SU-DHL-6 (cell line): ENCODE measurements at regions not wholly inside any gene's neighbourhood (a gene's known extent, or its start where the extent isn't known, plus 50 kb on each side); places are given as distances from the start of the nearest gene placed in this dataset.

Experiments used
- H2AFZ ChIP-seq: fragments of 200-600 bp; sonication (generic); 2 replicates; pipeline ENCODE4 v1.6.1; 2014; ENCODE audit warnings: low read depth, mild to moderate bottlenecking, moderate library complexity, mixed read lengths, antibody characterized with exemption, low read length; ENCODE audit not compliant: severe bottlenecking
- H3F3A ChIP-seq: fragments of 200-600 bp; shearing (Covaris generic); 2 replicates; pipeline ENCODE4 v1.6.0; 2016; ENCODE audit warnings: antibody characterized with exemption, mild to moderate bottlenecking; ENCODE audit not compliant: insufficient read depth
- H3K27ac ChIP-seq: fragments of 200-600 bp; sonication (generic); 2 replicates; pipeline ENCODE4 v1.5.1; 2016; ENCODE audit warnings: low read depth, mild to moderate bottlenecking, low read length, moderate library complexity, mixed read lengths
- H3K27me3 ChIP-seq: fragments of 200-600 bp; sonication (generic), shearing (Covaris generic); 2 replicates; pipeline ENCODE4 v1.6.0; 2014; ENCODE audit warnings: mild to moderate bottlenecking, low read length
- H3K36me3 ChIP-seq: fragments of 200-600 bp; sonication (generic); 2 replicates; pipeline ENCODE4 v1.6.1; 2014; ENCODE audit warnings: mild to moderate bottlenecking, low read length, mixed read lengths
- H3K4me2 ChIP-seq: fragments of 300-600, 200-600 bp; shearing (Covaris generic), sonication (generic); 2 replicates; pipeline ENCODE4 v1.6.0; 2014; ENCODE audit warnings: low read length, low read depth, mild to moderate bottlenecking; ENCODE audit not compliant: poor library complexity, severe bottlenecking
- H3K4me3 ChIP-seq: fragments of 200-600 bp; sonication (generic); 2 replicates; pipeline ENCODE4 v1.5.1; 2014; ENCODE audit warnings: antibody characterized with exemption, low read length, mild to moderate bottlenecking, mixed read lengths; ENCODE audit not compliant: insufficient read depth, poor library complexity, severe bottlenecking
- H3K79me2 ChIP-seq: fragments of 200-600 bp; sonication (generic); 2 replicates; pipeline ENCODE4 v1.6.1; 2014; ENCODE audit warnings: mild to moderate bottlenecking, low read length, moderate library complexity; ENCODE audit not compliant: insufficient read depth
- H3K9ac ChIP-seq: fragments of 200-600 bp; sonication (generic); 2 replicates; pipeline ENCODE4 v1.7.0; 2014; ENCODE audit warnings: mild to moderate bottlenecking, low read length
- H3K9me2 ChIP-seq: fragments of 200-600 bp; sonication (generic); replicated peaks from 2 replicates; pipeline ENCODE4 v1.6.1; 2014; ENCODE audit warnings: low read length; ENCODE audit not compliant: insufficient read depth
- H3K9me3 ChIP-seq: fragments of 200-600 bp; sonication (generic); 2 replicates; pipeline ENCODE4 v1.6.1; 2014; ENCODE audit warnings: low read length, mixed read lengths; ENCODE audit not compliant: insufficient read depth
- H4K20me1 ChIP-seq: fragments of 200-600 bp; sonication (generic); 2 replicates; pipeline ENCODE4 v1.6.1; 2014; ENCODE audit warnings: low read depth, mild to moderate bottlenecking, antibody characterized with exemption, low read length, moderate library complexity, mixed read lengths
- CTCF ChIP-seq: fragments of 200-600 bp; sonication (generic); IDR thresholded peaks from one replicate; pipeline ENCODE4 v1.5.1; 2017; ENCODE audit warnings: antibody characterized with exemption, mild to moderate bottlenecking, low read length, moderate library complexity; ENCODE audit not compliant: insufficient read depth, poor library complexity, severe bottlenecking
- EZH2phosphoT487 ChIP-seq: fragments of 200-600 bp; sonication (generic), shearing (Covaris generic); conservative IDR thresholded peaks from 2 replicates; pipeline ENCODE4 v1.6.1; 2018; ENCODE audit warnings: mild to moderate bottlenecking, antibody characterized with exemption, low read length, moderate library complexity, mixed read lengths

GRCh38 chr7:18420748-18421147 lies 74.8 kb upstream of the HDAC9 start:
- H3K27ac ChIP-seq, result no peak overlapping the region
- no peak overlapping the region for H3K9ac ChIP-seq
- H3K4me3 ChIP-seq, result no peak overlapping the region
- H3K9me3 ChIP-seq, result no peaks in the 10 kb centered on the region
- H3K36me3 ChIP-seq, result no peaks in the 10 kb centered on the region
- H2AFZ ChIP-seq, result no peak overlapping the region
- no peaks in the 10 kb centered on the region for H4K20me1 ChIP-seq
- no peaks in the 10 kb centered on the region for H3K79me2 ChIP-seq
- no peaks in the 10 kb centered on the region for H3K9me2 ChIP-seq
- H3K4me2 ChIP-seq, result no peak overlapping the region
- no peak for TF ChIP-seq EZH2phosphoT487
- no peak for TF ChIP-seq CTCF
- H3F3A ChIP-seq, result no peaks in the 10 kb centered on the region
- no peaks in the 10 kb centered on the region for H3K27me3 ChIP-seq

- no peaks in the 10 kb centered on the region for H4K20me1 ChIP-seq
- H3F3A ChIP-seq, result no peaks in the 10 kb centered on the region
- no peak overlapping the region for H3K27ac ChIP-seq
- H3K36me3 ChIP-seq, result no peaks in the 10 kb centered on the region
- no peaks in the 10 kb centered on the region for H3K79me2 ChIP-seq
- no peaks in the 10 kb centered on the region for H3K9me3 ChIP-seq
- no peak overlapping the region for H3K4me3 ChIP-seq
- H3K9ac ChIP-seq, result no peak overlapping the region
- no peak overlapping the region for H2AFZ ChIP-seq
- H3K9me2 ChIP-seq, result no peaks in the 10 kb centered on the region
- TF ChIP-seq EZH2phosphoT487, result no peak
- no peak overlapping the region for H3K4me2 ChIP-seq
- no peaks in the 10 kb centered on the region for H3K27me3 ChIP-seq
Measured at GRCh38 chr7:18421297-18422002, 74.1 kb upstream of the HDAC9 start.

GRCh38 chr7:18425227-18425626 lies 70.3 kb upstream of the HDAC9 start:
- no peak overlapping the region for H2AFZ ChIP-seq
- H3K27me3 ChIP-seq, result no peaks in the 10 kb centered on the region
- H3K9me3 ChIP-seq, result no peaks in the 10 kb centered on the region
- H3K36me3 ChIP-seq, result no peaks in the 10 kb centered on the region
- H3K4me2 ChIP-seq, result no peak overlapping the region
- TF ChIP-seq CTCF, result no peak
- TF ChIP-seq EZH2phosphoT487, result no peak
- no peak overlapping the region for H3K9ac ChIP-seq
- H3K27ac ChIP-seq, result no peak overlapping the region
- no peak overlapping the region for H3K4me3 ChIP-seq
- no peaks in the 10 kb centered on the region for H3K9me2 ChIP-seq
- no peaks in the 10 kb centered on the region for H3F3A ChIP-seq
- no peaks in the 10 kb centered on the region for H4K20me1 ChIP-seq
- no peaks in the 10 kb centered on the region for H3K79me2 ChIP-seq

GRCh38 chr7:18425838-18426445 lies 69.6 kb upstream of the HDAC9 start:
- Histone ChIP-seq H2AFZ (no peak overlapping the region), H3K9me3 (no peaks in the 10 kb centered on the region), H3K27me3 (no peaks in the 10 kb centered on the region), H3K36me3 (no peaks in the 10 kb centered on the region), H3K9ac (no peak overlapping the region), H3K4me2 (no peak overlapping the region), H3K27ac (no peak overlapping the region), H3K9me2 (no peaks in the 10 kb centered on the region), H3K79me2 (no peaks in the 10 kb centered on the region), H4K20me1 (no peaks in the 10 kb centered on the region), H3F3A (no peaks in the 10 kb centered on the region), H3K4me3 (no peak overlapping the region)
- TF ChIP-seq EZH2phosphoT487 (no peak), CTCF (no peak)
